Retinal pigment epithelial cell (primary cell): ENCODE measurements at regions not wholly inside any gene's neighbourhood (a gene's known extent, or its start where the extent isn't known, plus 50 kb on each side); places are given as distances from the start of the nearest gene placed in this dataset.
"Not testable (repeated sequence)": the region's sequence is repeated elsewhere in the genome, so short reads cannot be mapped to it uniquely, and the experiment has no call there.

ENCODE experiments used
- DNase-seq: peaks from one replicate; pipeline ENCODE4 v3.0.0-alpha.2; 2010; ENCODE audit warnings: low read depth
- H3K4me3 ChIP-seq: 2 replicates; pipeline ENCODE4 v1.5.1; 2011; ENCODE audit warnings: mild to moderate bottlenecking, low read length, control low read depth, moderate library complexity
- CTCF ChIP-seq: conservative IDR thresholded peaks from 2 replicates; pipeline ENCODE4 v1.5.1; 2011; ENCODE audit warnings: low read depth, low read length, control low read depth, inconsistent platforms

- no peak for DNase-seq
- TF ChIP-seq CTCF = no peak
- H3K4me3 ChIP-seq = no peak overlapping the region
These were observed 61.9 kb upstream of the CYP2D6 start for GRCh38 chr22:42192547-42192946.

- TF ChIP-seq CTCF = no peak
- no peak for DNase-seq
These were observed 59.7 kb upstream of the CYP2D6 start for GRCh38 chr22:42190274-42190673.

GRCh38 chr22:42189761-42190160, 59.2 kb upstream of the CYP2D6 start:
- no peak for DNase-seq
- TF ChIP-seq CTCF = no peak
- no peak overlapping the region for H3K4me3 ChIP-seq

More at GRCh38 chr22:42190274-42190673, 59.7 kb upstream of the CYP2D6 start:
- no peak overlapping the region for H3K4me3 ChIP-seq

GRCh38 chr22:42188808-42189447, 58.3 kb upstream of the CYP2D6 start:
- DNase-seq = no peak
- TF ChIP-seq CTCF = no peak
- no peak overlapping the region for H3K4me3 ChIP-seq

- no peak for TF ChIP-seq CTCF
- no peak for DNase-seq
- H3K4me3 ChIP-seq = no peak overlapping the region
These were observed 57.0 kb upstream of the CYP2D6 start for GRCh38 chr22:42187646-42188045.

- DNase-seq = no peak
- TF ChIP-seq CTCF = no peak
- H3K4me3 ChIP-seq = no peak overlapping the region
These were observed 55.4 kb upstream of the CYP2D6 start for GRCh38 chr22:42185915-42186439.

GRCh38 chr22:42184852-42185251, 54.2 kb upstream of the CYP2D6 start:
- no peak overlapping the region for H3K4me3 ChIP-seq
- TF ChIP-seq CTCF = no peak
- DNase-seq = no peak

- not testable (repeated sequence) for H3K4me3 ChIP-seq, DNase-seq
These were observed 53.0 kb upstream of the CYP2D6 start for GRCh38 chr22:42183461-42184059.
